GM12892 (cell line): ENCODE measurements at regions not wholly inside any gene's neighbourhood (a gene's known extent, or its start where the extent isn't known, plus 50 kb on each side); places are given as distances from the start of the nearest gene placed in this dataset.

ENCODE experiments used
- POLR2A ChIP-seq: IDR thresholded peaks from 2 replicates; pipeline ENCODE4 v1.6.1; 2011; ENCODE audit warnings: low read depth, low read length, control low read depth
- POLR2AphosphoS5 ChIP-seq: IDR thresholded peaks from 2 replicates; pipeline ENCODE4 v1.6.1; 2011; ENCODE audit warnings: low read depth, low read length, control low read depth
- TAF1 ChIP-seq: IDR thresholded peaks from 2 replicates; pipeline ENCODE4 v1.6.1; 2011; ENCODE audit warnings: low read depth, mild to moderate bottlenecking, control low read depth, low read length, borderline replicate concordance

DNA sequence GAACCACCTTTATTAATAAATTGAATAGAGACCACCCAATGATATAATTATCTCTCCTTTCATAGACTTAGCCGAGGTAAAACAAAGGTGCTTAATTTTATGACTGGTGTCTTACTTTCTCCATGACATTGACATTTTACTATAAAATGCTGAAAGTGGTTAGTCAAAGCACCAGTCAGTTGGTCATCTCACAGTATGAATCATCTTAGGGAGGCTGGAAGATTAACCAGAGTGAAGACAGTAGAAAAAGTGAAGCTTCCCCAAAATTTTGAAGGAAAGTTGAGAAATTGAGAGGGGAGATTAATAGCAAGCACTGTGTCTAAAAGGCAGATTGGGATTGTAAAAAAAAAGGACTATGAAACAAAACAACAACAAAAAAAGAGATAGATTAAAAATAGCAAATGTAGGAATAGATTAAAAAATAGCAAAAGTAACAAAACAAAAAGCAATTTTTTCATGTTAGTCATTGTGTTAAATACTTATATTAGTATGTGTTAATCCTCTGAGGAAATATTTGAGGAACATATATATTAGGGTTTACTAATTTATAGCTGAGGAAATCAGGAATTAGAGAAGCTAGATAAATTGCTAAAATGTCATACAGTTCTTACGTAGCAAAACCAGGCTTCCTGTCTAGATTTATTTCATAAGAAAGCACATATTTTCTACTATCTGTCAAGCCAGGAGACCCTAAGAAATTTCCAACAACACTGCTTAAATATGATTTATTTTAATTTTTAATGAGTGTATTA lies 557.3 kb upstream of the ANO5 start:
- TF ChIP-seq POLR2AphosphoS5 (no peak), POLR2A (no peak), TAF1 (no peak)
